DND-41 (cell line): ENCODE measurements at regions not wholly inside any gene's neighbourhood (a gene's known extent, or its start where the extent isn't known, plus 50 kb on each side); places are given as distances from the start of the nearest gene placed in this dataset.

Experiments used
- ATAC-seq: fragments of 200-7000 bp; cut with Tn5 transposase; 3 replicates; pipeline ENCODE4 v1.9.1; 2021; ENCODE audit warnings: low read depth; ENCODE audit not compliant: insufficient read depth
- DNase-seq: peaks from one replicate; pipeline ENCODE4 v3.0.0-alpha.2; 2020
- H2AFZ ChIP-seq: 2 replicates; pipeline ENCODE4 v1.6.0; 2012; ENCODE audit warnings: low read depth, low read length
- H3K27ac ChIP-seq: 2 replicates; pipeline ENCODE4 v1.5.1; 2012; ENCODE audit warnings: low read length, inconsistent platforms
- H3K27me3 ChIP-seq: fragments of 200-600 bp; sonication (generic); 2 replicates; pipeline ENCODE4 v1.6.0; 2012; ENCODE audit warnings: low read length, mild to moderate bottlenecking, inconsistent platforms; ENCODE audit not compliant: insufficient read depth, poor library complexity
- H3K36me3 ChIP-seq: 2 replicates; pipeline ENCODE4 v1.5.1; 2012; ENCODE audit warnings: low read length, inconsistent platforms; ENCODE audit not compliant: insufficient read depth
- H3K4me1 ChIP-seq: 2 replicates; pipeline ENCODE4 v1.5.1; 2012; ENCODE audit warnings: mild to moderate bottlenecking, low read length; ENCODE audit not compliant: insufficient read depth
- H3K4me2 ChIP-seq: 2 replicates; pipeline ENCODE4 v1.6.0; 2012; ENCODE audit warnings: mild to moderate bottlenecking, moderate library complexity, low read length, inconsistent platforms; ENCODE audit not compliant: insufficient read depth
- H3K4me3 ChIP-seq, 2 experiments: fragments of 200-600 bp in 1 of 2; shearing (Covaris generic) in 1 of 2; 2 replicates each; pipeline ENCODE4 v1.5.1; 2012 to 2016; ENCODE audit warnings: inconsistent platforms in 2 of 2, low read length in 2 of 2, mild to moderate bottlenecking in 2 of 2, low read depth in 1 of 2, moderate library complexity in 1 of 2
- H3K79me2 ChIP-seq: 2 replicates; pipeline ENCODE4 v1.6.0; 2012; ENCODE audit warnings: low read length, inconsistent platforms; ENCODE audit not compliant: insufficient read depth
- H3K9ac ChIP-seq: 2 replicates; pipeline ENCODE4 v1.6.0; 2012; ENCODE audit warnings: low read depth, mild to moderate bottlenecking, inconsistent platforms, low read length, moderate library complexity
- H3K9me3 ChIP-seq: 2 replicates; pipeline ENCODE4 v1.5.1; 2012; ENCODE audit warnings: low read length, moderate library complexity, mild to moderate bottlenecking, inconsistent platforms; ENCODE audit not compliant: insufficient read depth, severe bottlenecking
- H4K20me1 ChIP-seq: 2 replicates; pipeline ENCODE4 v1.6.0; 2012; ENCODE audit warnings: low read length; ENCODE audit not compliant: insufficient read depth
- CTCF ChIP-seq: IDR thresholded peaks from 2 replicates; pipeline ENCODE4 v1.5.1; 2012; ENCODE audit warnings: borderline replicate concordance, low read length, moderate library complexity, mild to moderate bottlenecking; ENCODE audit not compliant: poor library complexity, severe bottlenecking; ENCODE audit errors: extremely low read depth
- EZH2 ChIP-seq: IDR thresholded peaks from 3 replicates; pipeline ENCODE4 v1.6.1; 2012; ENCODE audit warnings: borderline replicate concordance, low read depth, mild to moderate bottlenecking, moderate library complexity, low read length, inconsistent platforms; ENCODE audit not compliant: severe bottlenecking

- no peak for DNase-seq
- ATAC-seq = no peak
- TF ChIP-seq CTCF (no peak), EZH2 (no peak)
- no peak overlapping the region for H3K27ac ChIP-seq
- H3K4me1 ChIP-seq = no peaks in the 10 kb centered on the region
- H4K20me1 ChIP-seq = no peaks in the 10 kb centered on the region
- no peaks in the 10 kb centered on the region for H3K79me2 ChIP-seq
- H3K4me2 ChIP-seq = no peak overlapping the region
- no peak overlapping the region for H2AFZ ChIP-seq
- H3K4me3 ChIP-seq = no peak overlapping the region
- no peak overlapping the region for H3K9ac ChIP-seq
- H3K27me3 ChIP-seq = no peaks in the 10 kb centered on the region
- H3K9me3 ChIP-seq = peaks cover 4% of the 10 kb centered on the region
- no peaks in the 10 kb centered on the region for H3K36me3 ChIP-seq
These were observed 82.5 kb upstream of the GC start for GRCh38 chr4:71866212-71866885.

- no peak for ATAC-seq
- no peak overlapping the region for H3K4me2 ChIP-seq
- no peak overlapping the region for H2AFZ ChIP-seq
- H3K9ac ChIP-seq = no peak overlapping the region
- H4K20me1 ChIP-seq = no peaks in the 10 kb centered on the region
- H3K36me3 ChIP-seq = no peaks in the 10 kb centered on the region
- DNase-seq = no peak
- no peak overlapping the region for H3K4me3 ChIP-seq
- H3K4me1 ChIP-seq = no peaks in the 10 kb centered on the region
- H3K9me3 ChIP-seq = no peaks in the 10 kb centered on the region
- TF ChIP-seq EZH2 = no peak
- no peak for TF ChIP-seq CTCF
- H3K27ac ChIP-seq = no peak overlapping the region
- H3K27me3 ChIP-seq = no peaks in the 10 kb centered on the region
- no peaks in the 10 kb centered on the region for H3K79me2 ChIP-seq
These were observed 83.7 kb upstream of the GC start for GRCh38 chr4:71867598-71867997.

GRCh38 chr4:71870456-71870855 lies 86.6 kb upstream of the GC start:
- Histone ChIP-seq H3K4me2 (no peak overlapping the region), H3K4me3 (no peak overlapping the region), H3K9me3 (no peaks in the 10 kb centered on the region), H3K27me3 (no peaks in the 10 kb centered on the region), H2AFZ (no peak overlapping the region), H3K27ac (no peak overlapping the region), H3K4me1 (no peaks in the 10 kb centered on the region), H3K9ac (no peak overlapping the region), H3K79me2 (no peaks in the 10 kb centered on the region), H4K20me1 (no peaks in the 10 kb centered on the region), H3K36me3 (no peaks in the 10 kb centered on the region)
- ATAC-seq = no peak
- no peak for DNase-seq
- TF ChIP-seq CTCF = no peak
- no peak for TF ChIP-seq EZH2
